IMR-90 (cell line): ENCODE measurements at regions not wholly inside any gene's neighbourhood (a gene's known extent, or its start where the extent isn't known, plus 50 kb on each side); places are given as distances from the start of the nearest gene placed in this dataset.
A peak's percentile ranks its signal among the peaks of the same experiment; 100 is the strongest.

Source experiments
- ATAC-seq: fragments of 200-7000 bp; cut with Tn5 transposase; 2 replicates; pipeline ENCODE4 v1.9.1; 2020; ENCODE audit warnings: low read depth, mild to moderate bottlenecking, moderate library complexity
- BruUV-seq: library from RNA; stranded (reverse); fragments of 400-500 nt; replicated peaks from 2 replicates; lab custom pipeline; 2021; lab: Mats Ljungman, UMichigan
- CTCF ChIA-PET: fragments of 300-600 bp; formaldehyde crosslinking; extraction: SDS; loops from one replicate; lab custom pipeline; 2021; ENCODE audit warnings: antibody characterized with exemption; lab: Yijun Ruan, JAX
- POLR2A ChIA-PET: fragments of 300-600 bp; sonication (Branson Sonifier 250); formaldehyde crosslinking; loops from one replicate; lab custom pipeline; 2022; ENCODE audit warnings: antibody characterized with exemption; ENCODE audit not compliant: unreplicated experiment; lab: Charles Lee
- DNase-seq: peaks from one replicate; pipeline ENCODE4 v3.0.0; 2013
- H2AFZ ChIP-seq: replicated peaks from 2 replicates; pipeline ENCODE3; 2013; ENCODE audit warnings: low read length, mild to moderate bottlenecking; ENCODE audit not compliant: poor library complexity
- H2AK5ac ChIP-seq: 2 replicates; pipeline ENCODE4 v1.6.1; 2013; ENCODE audit warnings: low read depth, low read length, inconsistent platforms
- H2AK9ac ChIP-seq: replicated peaks from 2 replicates; pipeline ENCODE3; 2013; ENCODE audit warnings: mild to moderate bottlenecking, low read depth, low read length, moderate library complexity; ENCODE audit not compliant: poor library complexity
- H2BK120ac ChIP-seq: 2 replicates; pipeline ENCODE4 v1.6.1; 2013; ENCODE audit warnings: low read depth, low read length, inconsistent platforms
- H2BK15ac ChIP-seq: 3 replicates; pipeline ENCODE4 v1.6.1; 2013; ENCODE audit warnings: low read depth, low read length, inconsistent platforms
- H2BK20ac ChIP-seq: 2 replicates; pipeline ENCODE4 v1.6.1; 2013; ENCODE audit warnings: low read depth, mild to moderate bottlenecking, inconsistent platforms, low read length, moderate library complexity
- H2BK5ac ChIP-seq: 2 replicates; pipeline ENCODE4 v1.6.1; 2013; ENCODE audit warnings: mild to moderate bottlenecking, low read depth, low read length, inconsistent platforms; ENCODE audit not compliant: poor library complexity, severe bottlenecking
- H3K14ac ChIP-seq: replicated peaks from 2 replicates; pipeline ENCODE4 v1.6.1; 2013; ENCODE audit warnings: low read depth, low read length, inconsistent platforms
- H3K18ac ChIP-seq: 2 replicates; pipeline ENCODE4 v1.6.1; 2013; ENCODE audit warnings: low read depth, low read length, control low read depth
- H3K23ac ChIP-seq: 2 replicates; pipeline ENCODE4 v1.6.1; 2013; ENCODE audit warnings: low read depth, low read length, inconsistent platforms
- H3K27ac ChIP-seq: 2 replicates; pipeline ENCODE4 v1.5.1; 2013; ENCODE audit warnings: mild to moderate bottlenecking, control low read depth, low read length; ENCODE audit not compliant: insufficient read depth
- H3K27me3 ChIP-seq: 2 replicates; pipeline ENCODE4 v1.6.1; 2013; ENCODE audit warnings: low read length; ENCODE audit not compliant: control insufficient read depth, insufficient read depth
- H3K36me3 ChIP-seq: 2 replicates; pipeline ENCODE4 v1.6.1; 2013; ENCODE audit warnings: low read length, mixed read lengths; ENCODE audit not compliant: control insufficient read depth, insufficient read depth
- H3K4ac ChIP-seq: 2 replicates; pipeline ENCODE4 v1.6.1; 2013; ENCODE audit warnings: low read depth, low read length, inconsistent platforms
- H3K4me1 ChIP-seq: 2 replicates; pipeline ENCODE4 v1.6.1; 2013; ENCODE audit warnings: low read length, mixed read lengths; ENCODE audit not compliant: control insufficient read depth, insufficient read depth
- H3K4me2 ChIP-seq: 2 replicates; pipeline ENCODE4 v1.6.1; 2013; ENCODE audit warnings: low read depth, mild to moderate bottlenecking, control low read depth, low read length, moderate library complexity
- H3K4me3 ChIP-seq: 2 replicates; pipeline ENCODE4 v1.5.1; 2013; ENCODE audit warnings: low read depth, mild to moderate bottlenecking, control low read depth, low read length, moderate library complexity; ENCODE audit not compliant: insufficient read depth
- H3K56ac ChIP-seq: 2 replicates; pipeline ENCODE4 v1.6.1; 2013; ENCODE audit warnings: low read length, inconsistent platforms; ENCODE audit not compliant: insufficient read depth; ENCODE audit errors: extremely low read depth
- H3K79me1 ChIP-seq, 2 experiments: 2 replicates each; pipeline ENCODE4 v1.6.1; 2013; ENCODE audit warnings: low read length in 2 of 2, inconsistent platforms in 1 of 2, low read depth in 1 of 2
- H3K9ac ChIP-seq: 2 replicates; pipeline ENCODE4 v1.6.1; 2013; ENCODE audit warnings: low read depth, low read length, control low read depth
- H3K9me1 ChIP-seq: 2 replicates; pipeline ENCODE4 v1.6.1; 2013; ENCODE audit warnings: low read length, inconsistent platforms; ENCODE audit not compliant: insufficient read depth
- H3K9me3 ChIP-seq: 2 replicates; pipeline ENCODE4 v1.6.1; 2013; ENCODE audit warnings: low read length; ENCODE audit not compliant: control insufficient read depth, insufficient read depth
- H4K20me1 ChIP-seq: 2 replicates; pipeline ENCODE4 v1.6.1; 2013; ENCODE audit warnings: low read length, inconsistent platforms; ENCODE audit not compliant: insufficient read depth
- H4K5ac ChIP-seq: 2 replicates; pipeline ENCODE4 v1.6.1; 2013; ENCODE audit warnings: mild to moderate bottlenecking, low read depth, low read length, control low read depth
- H4K8ac ChIP-seq, 2 experiments: 2 replicates each; pipeline ENCODE4 v1.6.1; 2013; ENCODE audit warnings: low read depth in 2 of 2, low read length in 2 of 2, control low read depth in 1 of 2, inconsistent platforms in 1 of 2
- H4K91ac ChIP-seq: 2 replicates; pipeline ENCODE4 v1.6.1; 2013; ENCODE audit warnings: low read depth, low read length, inconsistent platforms; ENCODE audit not compliant: insufficient read depth
- BHLHE40 ChIP-seq: fragments of 150-350 bp; IDR thresholded peaks from 2 replicates; pipeline ENCODE4 v1.6.1; 2016; ENCODE audit warnings: mild to moderate bottlenecking, low read depth, low read length
- CEBPB ChIP-seq: IDR thresholded peaks from 2 replicates; pipeline ENCODE4 v1.6.1; 2012; ENCODE audit warnings: low read depth, low read length, improper control_type of control experiment
- CHD1 ChIP-seq: IDR thresholded peaks from 2 replicates; pipeline ENCODE4 v1.6.1; 2012; ENCODE audit warnings: low read depth, low read length, improper control_type of control experiment
- FOS ChIP-seq: fragments of 150-350 bp; IDR thresholded peaks from 2 replicates; pipeline ENCODE4 v1.6.1; 2016; ENCODE audit warnings: low read depth, low read length
- MAFK ChIP-seq: IDR thresholded peaks from 2 replicates; pipeline ENCODE4 v1.6.1; 2012; ENCODE audit warnings: low read depth, low read length, improper control_type of control experiment
- MAZ ChIP-seq: IDR thresholded peaks from 2 replicates; pipeline ENCODE4 v1.6.1; 2012; ENCODE audit warnings: low read depth, mild to moderate bottlenecking, low read length, improper control_type of control experiment, moderate library complexity, borderline replicate concordance
- MXI1 ChIP-seq: IDR thresholded peaks from 2 replicates; pipeline ENCODE4 v1.6.1; 2012; ENCODE audit warnings: low read depth, mild to moderate bottlenecking, low read length, moderate library complexity, borderline replicate concordance
- NFE2L2 ChIP-seq: fragments of 150-350 bp; IDR thresholded peaks from 2 replicates; pipeline ENCODE4 v1.6.1; 2016; ENCODE audit warnings: low read depth, mild to moderate bottlenecking, low read length
- POLR2A ChIP-seq: IDR thresholded peaks from 2 replicates; pipeline ENCODE4 v1.6.1; 2012; ENCODE audit warnings: mild to moderate bottlenecking, low read depth, low read length
- RCOR1 ChIP-seq: IDR thresholded peaks from 2 replicates; pipeline ENCODE4 v1.6.1; 2012; ENCODE audit warnings: mild to moderate bottlenecking, low read length, improper control_type of control experiment; ENCODE audit not compliant: insufficient replicate concordance
- RFX5 ChIP-seq: IDR thresholded peaks from 2 replicates; pipeline ENCODE4 v1.8.0; 2012; ENCODE audit warnings: low read depth, mild to moderate bottlenecking, low read length, moderate library complexity
- SMC3 ChIP-seq: fragments of 150-350 bp; IDR thresholded peaks from 2 replicates; pipeline ENCODE4 v1.6.1; 2016; ENCODE audit warnings: low read depth, mild to moderate bottlenecking, antibody characterized with exemption, low read length, moderate library complexity
- WGBS, 2 experiments: methylation state at CpG; one replicate each; pipeline versions ENCODE4 v1.1.5 to v1.1.7; 2013; ENCODE audit warnings: missing lambda C conversion rate in 2 of 2; ENCODE audit not compliant: insufficient read length in 1 of 2; ENCODE audit errors: extremely low coverage in 2 of 2; 5-methylcytosine and 5-hydroxymethylcytosine counted together
- dilution Hi-C: fragments of 300-500 bp; cut with HindIII; formaldehyde crosslinking; loops from one replicate; pipeline ENCODE4 v1.14.3; 2018; ENCODE audit warnings: low sequenced_read_pairs; ENCODE audit not compliant: unreplicated experiment
- in situ Hi-C: fragments of 300-500 bp; cut with MboI; formaldehyde crosslinking; loops from 3 replicates; pipeline ENCODE4 v1.14.3; 2019; ENCODE audit warnings: low sequenced_read_pairs, inconsistent platforms, mixed read lengths
- intact Hi-C: fragments of 100-400 bp; cut with micrococcal nuclease; formaldehyde crosslinking; loops from 2 replicates; pipeline ENCODE4 v1.10.0; 2022
- TF ChIP-seq, protein P1 (sequence below): fragments of 150-350 bp; IDR thresholded peaks from 2 replicates; pipeline ENCODE4 v1.6.1; 2016; ENCODE audit warnings: low read depth, mild to moderate bottlenecking, low read length, moderate library complexity, borderline replicate concordance
- TF ChIP-seq, protein P2 (sequence below): conservative IDR thresholded peaks from 2 replicates; pipeline ENCODE4 v1.5.1; 2012; ENCODE audit warnings: mild to moderate bottlenecking, low read depth, low read length, improper control_type of control experiment
- TF ChIP-seq, protein P3 (sequence below): fragments of 150-350 bp; IDR thresholded peaks from 2 replicates; pipeline ENCODE4 v1.6.1; 2017; ENCODE audit warnings: mild to moderate bottlenecking, antibody characterized with exemption, low read length, low read depth

DNA sequence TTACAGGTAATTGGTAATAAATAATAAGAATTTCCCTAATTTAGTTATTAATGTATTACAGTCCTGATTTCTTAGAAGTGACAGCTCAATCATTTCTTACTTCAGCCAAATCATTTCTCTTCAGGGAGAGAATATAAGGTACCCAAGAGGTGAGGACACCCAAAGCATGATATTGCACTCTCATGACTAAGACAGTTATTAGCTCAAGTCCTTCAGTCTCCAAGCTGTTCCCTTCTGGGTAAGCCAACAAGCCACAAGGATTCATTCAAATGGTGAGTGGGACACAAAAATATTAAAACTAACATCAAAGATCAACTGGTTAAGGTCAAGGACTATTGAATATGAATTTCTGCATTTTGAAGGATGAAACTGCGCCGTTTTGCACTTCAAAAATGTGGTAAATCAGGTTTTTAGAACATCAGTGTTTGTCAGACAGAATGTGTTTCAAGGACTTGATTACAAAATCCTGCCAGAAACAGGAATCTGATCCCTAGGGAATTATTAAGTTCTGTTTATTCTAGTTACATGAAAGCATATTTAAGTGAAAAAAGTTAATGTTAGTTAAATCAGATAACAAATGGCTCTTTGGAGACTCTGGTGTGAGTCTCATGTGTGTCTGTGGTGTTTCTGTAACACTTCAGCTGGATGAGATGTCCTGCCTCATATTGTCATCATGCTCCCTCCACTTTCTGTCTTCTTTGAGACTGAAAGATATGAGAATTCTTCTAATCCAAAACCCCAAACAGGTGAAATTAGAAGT, 101.7 kb upstream of the COL8A1 start:
- Histone ChIP-seq H4K91ac (no peak overlapping the region), H2BK5ac (no peak overlapping the region), H3K27me3 (no peaks in the 10 kb centered on the region), H3K9me1 (no peaks in the 10 kb centered on the region), H3K23ac (no peak overlapping the region), H2BK120ac (peak overlapping the region; percentile 23; the same call in 1 of the 2 replicates), H3K4me1 (peaks cover 7% of the 10 kb centered on the region), H3K27ac (no peak overlapping the region), H3K4me2 (no peak overlapping the region), H3K36me3 (no peaks in the 10 kb centered on the region), H4K8ac (no peak overlapping the region), H2AK9ac (no peak overlapping the region), H4K20me1 (no peaks in the 10 kb centered on the region), H2BK15ac (no peak overlapping the region; the same call in 2 of the 3 replicates), H3K79me1 (no peaks in the 10 kb centered on the region), H3K14ac (no peak overlapping the region), H3K18ac (peak overlapping the region; percentile 95), H3K56ac (no peak overlapping the region), H3K4me3 (no peak overlapping the region), H2BK20ac (peak overlapping the region; percentile 38; the same call in 1 of the 2 replicates), H2AK5ac (no peak overlapping the region), H3K9me3 (no peaks in the 10 kb centered on the region; the same call in 1 of the 2 replicates), H4K5ac (peak overlapping the region; percentile 61; the same call in 1 of the 2 replicates), H2AFZ (no peak overlapping the region), H3K4ac (no peak overlapping the region; the same call in 1 of the 2 replicates), H3K9ac (no peak overlapping the region)
- DNase-seq, result peak; percentile 23
- BruUV-seq, result no TSS peak
- ChIA-PET POLR2A (no interaction called here), CTCF (interaction anchor here (0.5 kb wide), 1 partner anchor 32 kb away, joined by 3 read pairs; no protein-coding TSS in a partner anchor)
- intact Hi-C loops (loop anchor here (5.0 kb wide), 1 partner anchor 216 kb away; no protein-coding TSS in a partner anchor), dilution Hi-C loops (no loop called here), in situ Hi-C loops (no loop called here)
- WGBS, 2 experiments, result 100% methylated on average over 2 of the region's 2 CpGs; no CpG with 5 or more reads in 1 of the 2 experiments
- no peak for ATAC-seq
- TF ChIP-seq POLR2A, result no peak
- no peak for TF ChIP-seq FOS
- TF ChIP-seq RCOR1, result no peak
- TF ChIP-seq MAFK, result no peak
- no peak for TF ChIP-seq SMC3
- TF ChIP-seq, protein P1, sequence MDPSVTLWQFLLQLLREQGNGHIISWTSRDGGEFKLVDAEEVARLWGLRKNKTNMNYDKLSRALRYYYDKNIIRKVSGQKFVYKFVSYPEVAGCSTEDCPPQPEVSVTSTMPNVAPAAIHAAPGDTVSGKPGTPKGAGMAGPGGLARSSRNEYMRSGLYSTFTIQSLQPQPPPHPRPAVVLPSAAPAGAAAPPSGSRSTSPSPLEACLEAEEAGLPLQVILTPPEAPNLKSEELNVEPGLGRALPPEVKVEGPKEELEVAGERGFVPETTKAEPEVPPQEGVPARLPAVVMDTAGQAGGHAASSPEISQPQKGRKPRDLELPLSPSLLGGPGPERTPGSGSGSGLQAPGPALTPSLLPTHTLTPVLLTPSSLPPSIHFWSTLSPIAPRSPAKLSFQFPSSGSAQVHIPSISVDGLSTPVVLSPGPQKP, result no peak
- TF ChIP-seq, protein P2, sequence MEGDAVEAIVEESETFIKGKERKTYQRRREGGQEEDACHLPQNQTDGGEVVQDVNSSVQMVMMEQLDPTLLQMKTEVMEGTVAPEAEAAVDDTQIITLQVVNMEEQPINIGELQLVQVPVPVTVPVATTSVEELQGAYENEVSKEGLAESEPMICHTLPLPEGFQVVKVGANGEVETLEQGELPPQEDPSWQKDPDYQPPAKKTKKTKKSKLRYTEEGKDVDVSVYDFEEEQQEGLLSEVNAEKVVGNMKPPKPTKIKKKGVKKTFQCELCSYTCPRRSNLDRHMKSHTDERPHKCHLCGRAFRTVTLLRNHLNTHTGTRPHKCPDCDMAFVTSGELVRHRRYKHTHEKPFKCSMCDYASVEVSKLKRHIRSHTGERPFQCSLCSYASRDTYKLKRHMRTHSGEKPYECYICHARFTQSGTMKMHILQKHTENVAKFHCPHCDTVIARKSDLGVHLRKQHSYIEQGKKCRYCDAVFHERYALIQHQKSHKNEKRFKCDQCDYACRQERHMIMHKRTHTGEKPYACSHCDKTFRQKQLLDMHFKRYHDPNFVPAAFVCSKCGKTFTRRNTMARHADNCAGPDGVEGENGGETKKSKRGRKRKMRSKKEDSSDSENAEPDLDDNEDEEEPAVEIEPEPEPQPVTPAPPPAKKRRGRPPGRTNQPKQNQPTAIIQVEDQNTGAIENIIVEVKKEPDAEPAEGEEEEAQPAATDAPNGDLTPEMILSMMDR, result no peak
- no peak for TF ChIP-seq BHLHE40
- no peak for TF ChIP-seq NFE2L2
- TF ChIP-seq MXI1, result no peak
- no peak for TF ChIP-seq MAZ
- no peak for TF ChIP-seq CEBPB
- TF ChIP-seq RFX5, result no peak
- TF ChIP-seq, protein P3, sequence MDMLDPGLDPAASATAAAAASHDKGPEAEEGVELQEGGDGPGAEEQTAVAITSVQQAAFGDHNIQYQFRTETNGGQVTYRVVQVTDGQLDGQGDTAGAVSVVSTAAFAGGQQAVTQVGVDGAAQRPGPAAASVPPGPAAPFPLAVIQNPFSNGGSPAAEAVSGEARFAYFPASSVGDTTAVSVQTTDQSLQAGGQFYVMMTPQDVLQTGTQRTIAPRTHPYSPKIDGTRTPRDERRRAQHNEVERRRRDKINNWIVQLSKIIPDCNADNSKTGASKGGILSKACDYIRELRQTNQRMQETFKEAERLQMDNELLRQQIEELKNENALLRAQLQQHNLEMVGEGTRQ, result no peak
- no peak for TF ChIP-seq CHD1
